DMS53 treated with DMSO at 0.1 percent for 48 hours (cell line): ENCODE measurements at regions not wholly inside any gene's neighbourhood (a gene's known extent, or its start where the extent isn't known, plus 50 kb on each side); places are given as distances from the start of the nearest gene placed in this dataset.

Experiments
- DNase-seq: peaks from one replicate; lab custom pipeline; 2025; ENCODE audit not compliant: unreplicated experiment; lab: John Stamatoyannopoulos, UW

DNA sequence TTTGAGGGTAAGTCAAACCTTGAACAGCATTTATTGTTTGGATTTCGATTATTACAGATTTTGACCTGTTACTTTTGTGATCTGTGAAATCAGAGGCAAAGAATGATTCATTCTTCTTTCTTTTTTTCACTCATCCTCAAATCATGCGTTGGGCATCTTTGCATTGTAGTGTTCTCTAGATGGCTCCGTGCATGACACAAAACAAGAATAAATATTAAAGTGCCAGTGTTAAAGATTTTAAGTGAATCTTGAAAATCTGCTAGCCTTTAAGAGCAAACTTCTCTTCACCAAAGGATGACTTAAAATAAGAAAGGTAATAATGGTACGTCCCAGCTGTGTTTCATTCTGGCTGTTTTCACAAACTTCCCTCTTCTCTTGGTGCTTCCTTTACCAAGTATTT is 361.9 kb upstream of the SMARCA2 start:
- DNase-seq, result no peak

DNA sequence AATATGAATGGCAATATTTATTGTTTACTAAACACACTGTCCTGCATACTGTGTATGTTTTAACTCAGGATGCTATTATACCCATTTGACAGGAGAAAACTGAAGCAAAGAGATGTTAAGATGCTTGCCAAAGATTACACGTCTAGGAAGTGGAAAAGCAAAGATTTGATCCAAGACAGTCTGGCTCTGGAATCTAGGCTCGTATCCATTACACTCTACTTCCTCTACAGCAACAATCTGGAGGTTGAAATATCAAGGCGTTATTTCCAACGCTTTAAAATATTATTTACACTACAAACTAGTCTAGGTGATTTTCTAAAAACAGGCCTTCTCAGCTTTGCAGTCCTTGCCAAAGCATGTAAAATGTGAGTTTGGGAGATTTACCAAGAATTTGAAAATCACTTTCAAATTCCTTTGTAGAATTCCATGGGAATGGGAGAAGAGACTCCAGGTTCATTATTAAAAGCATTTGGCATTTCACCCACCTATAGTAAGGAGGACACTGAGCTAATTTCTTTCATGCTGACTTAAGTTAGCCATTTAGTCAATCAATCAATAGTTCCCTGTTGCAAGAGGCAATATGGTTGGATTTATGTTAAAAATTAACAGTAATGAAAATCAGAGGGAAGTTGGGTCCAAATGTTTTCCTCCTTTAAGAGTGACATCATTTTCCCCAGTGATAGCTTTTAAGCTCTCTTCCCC is 356.3 kb upstream of the SMARCA2 start:
- DNase-seq, result no peak

DNA sequence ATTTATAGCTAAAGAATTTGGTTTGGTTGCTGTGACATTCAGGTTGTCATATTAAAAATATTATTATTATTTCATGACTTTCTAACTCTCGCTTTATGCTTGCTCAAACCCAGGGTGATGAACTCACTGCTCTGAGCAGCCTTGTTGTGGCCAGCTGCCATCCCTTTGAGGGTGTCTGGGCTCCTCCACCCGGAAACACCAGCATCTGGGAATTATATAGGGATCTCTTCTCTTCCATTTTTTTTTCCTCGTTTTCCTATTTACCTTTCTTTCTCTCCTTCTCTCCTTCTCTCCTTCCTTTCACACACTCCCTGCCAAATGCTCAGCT is 355.8 kb upstream of the SMARCA2 start:
- no peak for DNase-seq

DNA sequence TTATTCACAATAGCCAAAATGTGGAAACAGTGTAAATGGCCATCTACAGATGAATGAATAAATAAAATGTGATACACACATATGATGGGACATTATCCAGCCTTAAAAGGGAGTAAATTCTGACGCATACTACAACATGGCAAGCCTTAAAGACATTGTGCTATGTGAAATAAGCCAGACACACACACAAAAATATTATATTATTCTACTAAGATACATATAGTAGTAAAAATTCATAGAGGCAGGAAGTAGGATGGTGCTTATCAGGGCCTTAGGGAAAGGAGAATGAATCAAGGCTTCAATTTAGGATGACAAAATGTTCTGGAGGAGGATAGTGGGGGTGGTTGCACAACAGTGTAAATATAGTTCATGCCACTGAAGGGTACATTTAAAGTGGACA is 346.7 kb upstream of the SMARCA2 start:
- DNase-seq, result no peak

DNA sequence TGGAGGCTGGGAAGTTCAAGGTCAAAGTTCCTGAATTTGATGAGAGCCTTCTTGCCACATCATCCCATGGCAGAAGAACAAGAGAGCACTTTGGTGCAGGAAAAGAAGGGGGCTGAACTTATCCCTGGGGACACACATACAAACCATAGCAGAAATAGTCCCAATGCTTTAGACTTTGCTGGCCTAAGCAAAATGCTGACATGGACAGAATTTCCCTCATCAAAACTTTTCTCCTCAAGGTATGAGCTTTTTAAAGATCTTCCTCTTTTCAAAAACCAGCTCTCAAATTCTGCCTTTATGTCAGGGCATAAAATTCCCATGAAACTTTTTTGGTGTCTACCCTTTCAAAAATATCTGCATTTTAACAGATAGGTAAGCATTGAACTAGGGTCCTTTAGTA is 341.8 kb upstream of the SMARCA2 start:
- no peak for DNase-seq

DNA sequence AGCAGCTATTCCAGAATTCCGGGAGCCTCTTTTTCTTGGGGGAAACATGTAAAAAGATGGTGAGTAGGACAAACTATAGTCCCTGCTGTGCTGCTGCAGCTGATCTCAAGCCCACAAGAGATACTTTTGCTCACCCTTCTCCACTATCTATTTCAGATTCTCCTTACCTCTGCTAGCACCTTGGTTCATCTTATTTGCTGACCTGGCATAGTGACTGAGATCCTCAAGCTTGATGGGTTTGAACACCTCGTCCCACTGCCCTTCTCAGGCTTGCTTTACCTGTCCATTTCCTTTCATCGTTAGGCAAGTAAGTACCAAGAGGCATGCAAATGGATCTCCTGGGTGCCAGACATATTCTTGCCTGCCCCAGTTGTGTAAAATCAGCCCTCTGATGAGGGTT is 338.4 kb upstream of the SMARCA2 start:
- DNase-seq, result no peak

DNA sequence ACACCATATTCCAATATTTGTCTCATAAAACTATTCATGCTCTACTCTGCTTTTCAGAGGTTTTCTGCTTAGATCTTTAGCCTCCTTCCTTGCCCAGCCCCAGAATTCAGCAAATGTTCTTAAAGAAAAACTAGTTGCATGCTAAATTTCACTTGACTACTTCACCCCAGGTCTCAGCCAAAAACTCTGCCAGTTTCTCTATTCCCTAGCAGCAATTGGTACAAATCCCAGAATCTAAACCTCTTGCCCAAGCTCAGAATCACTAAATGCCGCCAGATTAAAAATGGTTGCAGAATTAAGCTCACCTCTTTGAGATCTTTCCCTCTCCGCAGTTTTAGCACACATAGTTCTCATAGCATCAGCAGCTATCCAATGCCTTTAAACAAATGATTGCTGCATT is 331.2 kb upstream of the SMARCA2 start:
- DNase-seq, result no peak

DNA sequence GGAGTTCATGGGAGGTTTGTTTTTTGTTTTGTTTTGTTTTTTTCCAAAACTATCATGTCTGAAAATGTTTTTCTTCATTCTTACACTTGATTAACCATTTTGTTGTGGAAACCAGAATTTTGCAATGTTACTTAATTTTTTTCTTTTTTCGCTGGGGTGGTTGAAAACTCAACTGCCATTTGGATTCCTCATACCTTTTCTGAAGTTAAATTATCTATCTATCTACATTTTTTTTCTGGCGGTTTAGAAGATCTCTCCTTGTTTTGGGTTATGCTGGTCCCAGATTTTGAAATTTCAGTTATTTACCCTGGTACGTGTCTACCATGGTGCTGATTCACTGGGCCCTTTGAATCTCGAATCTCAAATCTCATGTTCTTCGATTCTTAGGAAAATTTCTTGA is 316.2 kb upstream of the SMARCA2 start:
- DNase-seq, result no peak

DNA sequence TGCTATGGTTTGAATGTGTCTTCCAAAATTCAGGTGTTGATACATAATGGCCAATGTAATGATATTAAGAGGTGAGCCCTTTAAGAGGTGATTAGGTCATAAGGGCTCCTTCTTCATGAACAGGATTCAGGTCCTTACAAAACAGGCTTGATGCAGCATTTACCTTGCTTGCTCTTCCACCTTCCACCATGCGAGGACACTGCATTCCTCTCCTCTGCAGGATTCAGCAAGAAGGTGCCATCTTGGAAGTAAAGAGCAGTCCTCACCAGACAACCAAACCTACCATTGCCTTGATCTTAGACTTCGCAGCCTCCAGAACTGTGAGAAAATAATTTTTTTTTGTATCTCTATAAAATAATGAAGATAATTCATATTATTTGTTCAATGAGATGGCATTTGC is 314.0 kb upstream of the SMARCA2 start:
- DNase-seq, result no peak

DNA sequence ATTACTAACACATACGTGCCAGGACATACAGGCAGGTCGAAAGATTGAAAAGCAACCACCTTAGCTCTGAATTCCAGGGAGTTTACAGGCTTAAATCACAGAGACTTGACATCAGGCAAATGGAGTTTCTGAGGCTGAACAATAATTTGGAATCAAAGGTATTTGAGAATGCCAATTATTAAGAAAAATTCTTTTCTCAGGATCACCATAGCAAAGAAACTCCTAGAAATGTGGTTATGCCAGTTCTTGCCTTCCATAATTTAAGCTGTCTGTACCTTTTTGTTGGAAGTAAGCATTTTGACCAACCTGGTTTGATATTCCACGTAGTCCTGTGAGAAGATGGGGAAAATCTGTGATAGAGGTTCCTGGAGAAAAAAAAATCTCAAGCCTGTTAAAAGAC is 312.4 kb upstream of the SMARCA2 start:
- no peak for DNase-seq

DNA sequence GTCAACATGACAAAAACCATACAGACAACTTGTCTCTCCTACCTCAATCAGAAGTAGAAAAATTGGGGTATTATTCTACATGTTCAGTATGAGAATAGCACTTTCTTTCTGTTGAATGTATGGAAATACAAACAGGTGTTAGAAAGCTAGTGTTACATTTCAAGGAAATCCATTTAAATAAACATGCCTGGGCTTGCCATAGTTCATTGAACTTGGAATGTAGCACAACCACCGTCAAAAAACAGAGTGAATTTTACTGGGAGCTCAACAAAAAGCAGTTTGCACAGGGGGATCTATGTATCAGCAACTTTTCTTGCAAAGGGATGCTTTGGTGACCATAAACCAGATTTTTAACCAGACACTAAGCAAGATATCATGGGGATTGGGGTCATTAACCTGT is 307.9 kb upstream of the SMARCA2 start:
- DNase-seq, result no peak

DNA sequence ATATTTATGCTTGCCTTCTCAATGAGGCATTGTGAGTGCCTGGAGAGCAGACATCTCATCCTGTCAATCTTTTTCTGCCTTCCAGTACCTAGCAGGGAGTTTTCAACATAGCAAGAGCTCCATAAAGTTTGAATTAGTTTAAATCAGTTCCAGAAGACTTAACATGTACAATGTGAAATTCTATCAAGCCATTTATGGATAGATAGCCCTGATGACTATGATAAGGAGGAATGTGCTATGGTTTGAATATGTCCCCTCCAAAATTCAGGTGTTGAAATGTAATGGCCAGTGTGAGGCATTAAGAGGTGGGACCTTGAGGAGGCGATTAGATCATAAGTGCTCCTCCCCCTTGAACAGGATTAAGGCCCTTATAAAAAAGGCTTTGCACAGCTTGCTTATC is 306.9 kb upstream of the SMARCA2 start:
- DNase-seq, result no peak

DNA sequence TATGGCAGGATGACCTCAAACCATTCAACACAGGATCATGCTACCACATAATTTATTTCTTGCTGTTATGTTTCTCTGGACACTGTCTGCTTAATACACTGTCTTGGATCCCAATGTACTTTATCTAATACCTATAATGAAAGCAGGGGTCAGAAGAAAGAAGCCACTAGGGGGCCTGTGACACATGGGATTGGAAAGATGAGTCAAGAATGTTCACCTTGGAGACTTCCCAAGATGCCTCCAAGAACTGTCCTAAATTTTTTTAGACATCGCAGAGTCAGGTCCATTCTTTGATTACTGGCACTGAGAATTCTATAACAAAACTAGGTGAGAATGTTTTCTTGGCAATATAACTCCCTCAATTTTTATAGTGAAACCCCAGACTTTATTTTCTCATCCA is 305.8 kb upstream of the SMARCA2 start:
- DNase-seq, result no peak

DNA sequence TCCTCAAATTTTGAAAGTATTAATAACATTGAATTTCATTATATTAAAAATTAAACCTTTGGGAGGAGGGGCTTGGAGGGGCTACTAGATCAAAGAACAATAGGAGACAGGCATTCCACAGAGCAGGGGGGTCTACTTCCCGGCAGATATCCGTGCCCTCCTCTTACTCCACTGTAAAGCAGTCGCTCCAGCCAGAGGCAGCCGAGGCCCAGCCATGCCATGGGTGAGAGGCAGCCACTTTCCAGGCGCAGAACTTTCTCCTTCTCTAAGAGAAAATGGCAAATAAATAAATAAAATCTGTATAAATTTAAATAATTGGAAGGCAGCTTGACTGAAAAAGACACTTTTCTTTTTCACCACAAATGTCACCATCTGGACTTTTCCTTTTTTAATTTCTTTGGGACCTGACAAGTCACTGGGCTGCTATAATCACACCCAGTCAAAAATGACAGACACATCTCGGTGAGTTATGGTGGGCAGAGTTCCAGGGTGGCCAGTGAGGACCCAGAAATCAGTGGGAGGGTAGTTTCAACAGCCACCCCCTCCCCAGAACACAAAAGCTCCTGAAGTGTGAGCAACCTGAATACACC is 302.2 kb upstream of the SMARCA2 start:
- DNase-seq, result no peak

DNA sequence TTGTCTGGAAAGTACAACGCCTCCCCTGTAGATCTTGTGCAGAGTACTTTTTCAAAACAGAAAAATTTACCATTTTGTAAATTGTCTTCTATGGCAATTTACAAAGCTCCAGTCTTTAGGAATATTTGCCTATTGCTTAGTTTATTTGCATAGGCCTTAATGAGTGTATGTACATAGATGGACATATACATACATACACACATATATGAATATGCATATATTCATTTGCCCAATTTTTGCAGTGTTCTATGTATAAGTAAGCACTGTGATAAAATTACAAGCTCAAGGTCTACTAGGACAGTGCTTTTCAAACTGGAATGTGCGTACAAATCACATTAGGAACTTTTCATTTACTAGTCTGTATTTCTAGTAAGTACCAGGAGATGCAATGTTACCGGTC is 301.3 kb upstream of the SMARCA2 start:
- no peak for DNase-seq

DNA sequence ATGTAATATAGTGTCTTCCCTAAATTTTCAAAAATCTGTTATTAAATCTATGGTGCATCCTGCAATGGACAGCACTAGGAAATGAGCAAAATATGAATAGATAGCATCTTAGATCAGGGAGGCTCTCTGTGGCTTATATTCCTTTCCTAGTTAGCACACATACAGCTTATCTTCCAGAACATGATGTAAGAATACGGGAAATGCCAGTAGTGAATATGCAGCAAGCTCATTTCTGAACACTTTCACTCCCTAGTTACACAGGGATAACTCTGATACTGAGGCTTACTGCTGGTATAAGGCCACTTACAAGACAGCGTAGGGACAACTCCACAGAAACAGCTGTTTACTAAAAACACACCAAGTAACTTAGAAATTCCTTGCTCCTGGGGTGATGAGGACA is 297.3 kb upstream of the SMARCA2 start:
- no peak for DNase-seq

DNA sequence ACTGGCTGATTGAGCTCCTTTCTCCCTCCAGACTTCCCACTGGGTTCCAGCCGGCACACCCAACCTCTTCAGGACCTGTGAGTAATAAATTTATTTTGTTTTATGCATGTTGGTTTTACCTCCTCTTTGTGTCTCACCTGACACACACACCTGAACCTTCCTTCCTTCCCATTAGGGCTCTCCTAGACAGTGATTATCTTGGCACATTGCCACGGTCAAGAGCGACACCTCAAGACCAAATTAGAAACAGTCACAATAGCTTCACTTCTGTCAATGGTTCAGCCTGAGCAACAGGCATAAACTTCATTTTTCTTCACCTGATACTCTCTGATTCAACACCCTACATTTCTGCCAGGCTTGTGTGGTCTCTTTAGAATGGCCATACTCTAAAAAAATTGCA is 296.3 kb upstream of the SMARCA2 start:
- no peak for DNase-seq

DNA sequence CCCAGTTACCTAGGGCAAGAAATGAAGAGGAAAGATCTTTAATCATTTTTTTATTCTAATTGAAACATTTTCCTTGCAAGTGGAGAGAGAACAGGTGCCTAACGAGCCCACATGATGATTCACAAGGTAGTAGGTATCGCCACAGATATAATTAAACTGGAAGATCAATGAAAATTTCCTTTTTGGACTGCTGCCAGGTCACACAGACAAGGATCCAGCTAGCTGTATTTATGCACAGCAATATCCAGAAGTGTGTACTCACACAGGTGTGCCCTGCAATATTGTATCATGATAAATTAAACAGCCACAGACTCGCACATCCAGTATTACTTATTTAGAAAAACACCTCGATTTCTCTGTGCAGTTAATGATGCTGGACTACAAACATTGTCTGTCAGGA is 294.0 kb upstream of the SMARCA2 start:
- DNase-seq, result no peak

DNA sequence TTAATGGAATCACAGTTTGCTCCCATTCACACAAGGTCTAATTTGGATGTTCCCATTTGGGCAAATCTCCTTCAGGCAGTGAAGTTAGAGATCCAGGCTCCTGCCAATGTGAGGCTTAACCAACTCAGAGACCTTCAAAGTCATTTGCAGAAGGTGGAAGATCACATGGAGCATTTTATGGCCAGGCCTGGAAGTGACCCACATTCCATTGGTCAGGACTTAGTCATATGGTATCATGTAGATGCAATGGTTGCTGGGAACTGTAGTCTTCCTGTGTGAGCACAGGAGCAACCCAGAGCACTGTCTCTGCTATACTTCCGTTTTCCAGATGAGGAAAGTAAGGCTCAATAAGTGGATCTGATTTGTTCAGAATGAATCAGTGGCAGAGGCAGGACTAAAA is 292.7 kb upstream of the SMARCA2 start:
- DNase-seq, result no peak

DNA sequence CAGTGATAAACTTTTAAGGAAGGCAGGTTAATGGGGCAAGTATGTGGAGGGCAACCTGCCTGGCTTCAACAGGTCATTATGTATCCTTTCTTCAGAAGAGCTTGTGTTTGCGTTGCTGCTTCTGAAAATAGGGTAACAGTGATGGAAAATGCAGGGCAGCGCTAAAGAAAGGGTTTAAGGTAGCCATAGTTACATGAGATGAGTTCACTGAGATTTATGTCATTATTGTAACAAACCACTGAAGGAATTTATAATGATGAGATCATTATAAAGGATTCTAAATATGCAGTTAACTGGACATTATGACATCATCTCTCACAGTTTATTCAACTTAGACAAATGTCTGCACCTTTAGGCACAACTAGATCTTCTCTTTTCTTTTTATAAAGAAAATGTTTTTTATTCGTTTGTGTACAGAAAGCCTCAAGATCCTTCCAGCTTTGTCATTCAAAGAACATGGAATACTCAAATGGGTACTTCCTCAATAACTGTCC is 291.6 kb upstream of the SMARCA2 start:
- DNase-seq, result no peak

DNA sequence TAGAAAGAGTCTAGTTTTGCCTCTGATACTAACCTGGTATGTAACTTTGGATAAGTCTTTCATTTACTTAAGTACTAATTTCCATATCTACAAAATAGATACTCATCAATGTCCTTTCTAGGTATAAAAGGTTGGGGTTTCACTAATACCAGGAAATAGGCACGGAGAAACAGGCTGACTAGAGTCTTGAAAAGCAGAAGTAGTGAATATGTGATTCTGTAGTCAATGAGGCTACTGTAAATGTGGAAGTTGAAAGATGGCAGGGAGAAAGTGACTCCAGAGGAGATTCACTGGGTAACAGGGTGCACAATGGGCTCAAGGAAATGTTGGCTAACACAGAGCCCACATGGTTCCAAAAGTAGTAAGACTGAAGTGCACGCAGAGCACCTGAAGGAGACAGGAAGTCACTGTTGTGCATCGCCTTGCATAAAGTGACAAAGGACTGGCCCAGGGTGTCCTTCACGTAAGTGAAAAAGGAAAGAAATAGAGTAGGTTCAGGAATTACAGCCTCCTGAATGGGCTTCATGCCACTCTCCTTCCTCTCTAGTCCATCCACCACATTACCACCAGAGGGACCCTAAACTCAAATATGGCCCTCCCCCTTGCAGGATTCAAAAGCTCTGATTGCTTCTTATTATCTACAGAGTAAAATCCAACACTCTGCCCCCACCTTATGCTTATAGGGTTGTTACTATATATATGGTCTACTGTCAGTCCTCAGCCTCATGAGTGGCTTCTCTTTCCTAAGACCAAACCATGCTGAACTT is 288.0 kb upstream of the SMARCA2 start:
- DNase-seq, result no peak

DNA sequence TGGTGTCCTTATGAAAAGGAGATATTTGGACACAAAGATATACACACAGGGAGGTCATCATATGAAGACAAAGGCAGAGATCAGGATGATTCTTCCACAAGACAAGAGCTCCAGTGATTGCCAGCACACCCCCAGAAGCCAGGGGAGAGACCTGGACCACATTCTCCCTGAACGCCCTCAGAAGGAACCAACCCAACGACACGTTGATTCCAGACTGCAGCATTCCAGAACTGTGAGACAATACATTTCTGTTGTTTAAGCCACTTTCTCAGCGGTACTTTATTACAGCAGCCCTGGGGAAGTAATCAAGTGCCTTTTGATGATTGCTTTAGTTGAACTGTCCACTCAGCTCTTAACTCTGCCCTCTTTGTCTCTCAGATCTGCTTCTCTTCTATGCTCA is 285.5 kb upstream of the SMARCA2 start:
- DNase-seq, result no peak

DNA sequence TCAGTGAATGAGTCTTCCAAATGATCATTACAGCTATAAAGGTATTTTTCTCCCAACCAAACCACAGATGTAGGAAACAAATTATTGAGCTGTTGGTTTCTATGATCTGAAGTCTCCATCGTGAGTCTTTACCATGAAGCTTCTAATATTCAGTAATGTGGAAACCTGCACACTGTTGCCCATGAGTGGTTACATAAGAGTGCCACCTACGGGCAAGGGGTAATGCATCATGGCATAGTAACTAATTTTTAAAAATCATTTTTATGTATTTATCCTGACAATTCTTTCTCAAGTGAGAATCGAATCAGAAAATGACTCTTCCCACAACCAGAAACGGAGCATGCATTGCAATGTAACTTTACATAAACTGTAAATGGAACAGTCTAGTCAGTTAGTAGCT is 282.5 kb upstream of the SMARCA2 start:
- DNase-seq, result no peak
